H1 (cell line): ENCODE measurements at regions not wholly inside any gene's neighbourhood (a gene's known extent, or its start where the extent isn't known, plus 50 kb on each side); places are given as distances from the start of the nearest gene placed in this dataset.

Experiments used
- CTCF ChIA-PET: fragments of 300-600 bp; sonication (Branson Sonifier 250); formaldehyde crosslinking; loops from one replicate; lab custom pipeline; 2021; ENCODE audit not compliant: partially characterized antibody; lab: Charles Lee
- POLR2A ChIA-PET: fragments of 300-600 bp; sonication (Branson Sonifier 250); formaldehyde crosslinking; loops from one replicate; lab custom pipeline; 2021; ENCODE audit warnings: inconsistent platforms; ENCODE audit not compliant: partially characterized antibody; lab: Charles Lee
- DNase-seq, 2 experiments: peaks; one replicate each; pipeline versions ENCODE4 v3.0.0 to v3.0.0-alpha.2; 2010 to 2022; ENCODE audit warnings: low spot score in 2 of 2, low read depth in 1 of 2, mixed read lengths in 1 of 2
- FAIRE-seq: peaks from 2 replicates; lab custom pipeline; 2011; peaks lifted over from hg19 to GRCh38; lab: Jason Lieb, UNC
- H2AFZ ChIP-seq: 2 replicates; pipeline ENCODE4 v1.8.1; 2012; ENCODE audit warnings: low read length, inconsistent platforms
- H2AK5ac ChIP-seq: 2 replicates; pipeline ENCODE4 v1.6.1; 2013; ENCODE audit warnings: low read depth, low read length
- H2BK120ac ChIP-seq: replicated peaks from 2 replicates; pipeline ENCODE3; 2013; ENCODE audit warnings: low read depth, low read length, inconsistent platforms
- H2BK12ac ChIP-seq: 2 replicates; pipeline ENCODE4 v1.6.1; 2013; ENCODE audit warnings: low read depth, low read length
- H2BK15ac ChIP-seq: 2 replicates; pipeline ENCODE4 v1.6.1; 2013; ENCODE audit warnings: low read length
- H2BK20ac ChIP-seq: 2 replicates; pipeline ENCODE4 v1.6.1; 2013; ENCODE audit warnings: low read length
- H2BK5ac ChIP-seq: 2 replicates; pipeline ENCODE4 v1.6.1; 2013; ENCODE audit warnings: low read depth, low read length
- H3K14ac ChIP-seq: 2 replicates; pipeline ENCODE4 v1.6.1; 2013; ENCODE audit warnings: inconsistent platforms; ENCODE audit not compliant: insufficient read length
- H3K18ac ChIP-seq: 2 replicates; pipeline ENCODE4 v1.6.1; 2013; ENCODE audit warnings: low read length; ENCODE audit errors: extremely low read depth
- H3K23ac ChIP-seq: 2 replicates; pipeline ENCODE4 v1.6.1; 2013; ENCODE audit warnings: inconsistent platforms; ENCODE audit not compliant: insufficient read length
- H3K23me2 ChIP-seq: 2 replicates; pipeline ENCODE4 v1.6.1; 2013; ENCODE audit warnings: low read depth, low read length
- H3K27ac ChIP-seq: 2 replicates; pipeline ENCODE4 v1.6.1; 2011; ENCODE audit warnings: low read depth, low read length, inconsistent platforms
- H3K27me3 ChIP-seq, 4 experiments: replicated peaks in 1 of 4; 1 replicate in 1 of 4; 2 replicates in 3 of 4; pipeline versions ENCODE4 v1.6.1 to v1.8.1; 2011 to 2013; ENCODE audit warnings: low read length in 3 of 4, mild to moderate bottlenecking in 3 of 4, inconsistent platforms in 2 of 4, mixed read lengths in 2 of 4, moderate library complexity in 1 of 4; ENCODE audit not compliant: control insufficient read depth in 3 of 4, insufficient read depth in 3 of 4; ENCODE audit errors: extremely low read depth in 1 of 4
- H3K36me3 ChIP-seq, 4 experiments: 2 replicates each; pipeline versions ENCODE4 v1.6.1 to v1.8.1; 2011 to 2013; ENCODE audit warnings: mild to moderate bottlenecking in 4 of 4, low read length in 3 of 4, moderate library complexity in 2 of 4, control low read depth in 1 of 4, inconsistent platforms in 1 of 4; ENCODE audit not compliant: insufficient read depth in 4 of 4, control insufficient read depth in 2 of 4
- H3K4ac ChIP-seq: replicated peaks from 2 replicates; pipeline ENCODE3; 2013; ENCODE audit warnings: low read length, low read depth, mixed read lengths, inconsistent platforms; ENCODE audit not compliant: insufficient read length
- H3K4me1 ChIP-seq, 4 experiments: replicated peaks in 1 of 4; 1 replicate in 1 of 4; 2 replicates in 3 of 4; pipeline versions ENCODE4 v1.6.1 to v1.8.1; 2011 to 2013; ENCODE audit warnings: low read length in 3 of 4, inconsistent platforms in 2 of 4, mixed read lengths in 1 of 4; ENCODE audit not compliant: insufficient read depth in 4 of 4, control insufficient read depth in 3 of 4
- H3K4me2 ChIP-seq, 2 experiments: 2 replicates each; pipeline versions ENCODE4 v1.6.1 to v1.8.1; 2011 to 2013; ENCODE audit warnings: low read depth in 2 of 2, low read length in 2 of 2, control low read depth in 1 of 2, inconsistent platforms in 1 of 2, mild to moderate bottlenecking in 1 of 2; ENCODE audit not compliant: insufficient read depth in 1 of 2
- H3K4me3 ChIP-seq, 4 experiments: fragments of 200-600, 300-600 bp in 1 of 4; sonication (generic), shearing (Covaris generic), sonication (Bioruptor Twin) in 1 of 4; 2 replicates each; pipeline versions ENCODE4 v1.5.1 to v1.8.1; 2011 to 2016; ENCODE audit warnings: low read length in 4 of 4, low read depth in 3 of 4, control low read depth in 2 of 4, inconsistent platforms in 2 of 4, mild to moderate bottlenecking in 2 of 4, mixed read lengths in 1 of 4, moderate library complexity in 1 of 4; ENCODE audit not compliant: insufficient read depth in 2 of 4; ENCODE audit errors: extremely low read depth in 1 of 4
- H3K56ac ChIP-seq: replicated peaks from 2 replicates; pipeline ENCODE3; 2013; ENCODE audit warnings: low read depth, mild to moderate bottlenecking, mixed read lengths, low read length, inconsistent platforms; ENCODE audit not compliant: insufficient read length
- H3K79me1 ChIP-seq: 2 replicates; pipeline ENCODE4 v1.6.1; 2013; ENCODE audit warnings: low read depth, low read length, control low read depth
- H3K79me2 ChIP-seq, 2 experiments: 2 replicates each; pipeline versions ENCODE4 v1.6.1 to v1.8.1; 2012 to 2013; ENCODE audit warnings: low read length in 2 of 2, mild to moderate bottlenecking in 2 of 2, inconsistent platforms in 1 of 2; ENCODE audit not compliant: insufficient read depth in 2 of 2, control insufficient read depth in 1 of 2
- H3K9ac ChIP-seq, 4 experiments: replicated peaks in 1 of 4; 1 replicate in 1 of 4; 2 replicates in 3 of 4; pipeline versions ENCODE4 v1.6.1 to v1.8.1; 2011 to 2013; ENCODE audit warnings: low read depth in 3 of 4, low read length in 3 of 4, control low read depth in 2 of 4, mild to moderate bottlenecking in 2 of 4, moderate library complexity in 2 of 4, inconsistent platforms in 1 of 4; ENCODE audit errors: extremely low read depth in 1 of 4
- H3K9me3 ChIP-seq, 2 experiments: 2 replicates each; pipeline versions ENCODE4 v1.6.1 to v1.8.1; 2012 to 2013; ENCODE audit warnings: mild to moderate bottlenecking in 2 of 2, moderate library complexity in 2 of 2, control low read depth in 1 of 2, inconsistent platforms in 1 of 2, low read depth in 1 of 2, low read length in 1 of 2, mixed read lengths in 1 of 2; ENCODE audit not compliant: insufficient read depth in 2 of 2
- H4K20me1 ChIP-seq, 2 experiments: replicated peaks in 1 of 2; 2 replicates each; pipeline versions ENCODE3 to v1.8.1; 2011 to 2013; ENCODE audit warnings: inconsistent platforms in 2 of 2, low read length in 2 of 2, mild to moderate bottlenecking in 1 of 2; ENCODE audit not compliant: insufficient read depth in 2 of 2, control insufficient read depth in 1 of 2
- H4K5ac ChIP-seq: 2 replicates; pipeline ENCODE4 v1.6.1; 2013; ENCODE audit warnings: low read length, low read depth, mixed read lengths, inconsistent platforms; ENCODE audit not compliant: insufficient read length
- H4K8ac ChIP-seq: 2 replicates; pipeline ENCODE4 v1.8.0; 2013; ENCODE audit warnings: mild to moderate bottlenecking, moderate library complexity, low read length, inconsistent platforms; ENCODE audit not compliant: insufficient read depth; ENCODE audit errors: extremely low read depth
- H4K91ac ChIP-seq: replicated peaks from 2 replicates; pipeline ENCODE3; 2013; ENCODE audit warnings: low read length, mixed read lengths, inconsistent platforms; ENCODE audit not compliant: insufficient read length
- CHD2 ChIP-seq: IDR thresholded peaks from 2 replicates; pipeline ENCODE4 v1.6.1; 2012; ENCODE audit warnings: low read length, improper control_type of control experiment
- WGBS, 2 experiments: shearing (Covaris generic) in 1 of 2; methylation state at CpG; one replicate each; pipeline versions ENCODE4 v1.1.6 to v1.1.7; 2013 to 2015; ENCODE audit warnings: low lambda C conversion rate in 2 of 2, mixed read lengths in 2 of 2, inconsistent platforms in 1 of 2, low coverage in 1 of 2, missing lambda C conversion rate in 1 of 2; ENCODE audit not compliant: insufficient replicate concordance in 2 of 2, insufficient coverage in 1 of 2, insufficient read length in 1 of 2; ENCODE audit errors: extremely low coverage in 1 of 2, missing lambda C conversion rate in 1 of 2; 5-methylcytosine and 5-hydroxymethylcytosine counted together

DNA sequence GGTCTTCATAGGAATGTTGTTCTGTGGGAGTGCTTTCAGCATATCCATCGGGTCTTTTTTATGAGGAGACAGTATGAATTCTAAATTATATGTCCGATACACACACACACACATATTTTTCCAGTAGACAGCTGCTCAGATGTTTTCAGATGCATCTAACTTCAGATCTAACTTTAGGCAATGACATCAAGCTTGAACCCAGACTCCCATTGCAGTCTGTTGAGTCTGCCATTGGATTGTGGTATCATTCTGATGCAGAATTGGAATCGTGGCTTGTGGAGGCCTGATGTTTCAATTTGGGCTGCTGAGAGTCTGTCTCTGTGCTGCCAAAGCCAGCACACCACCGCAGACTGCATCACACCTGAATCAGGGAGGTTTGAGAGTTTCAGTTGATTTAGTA lies 376.4 kb downstream of the OSTF1 start:
- H3K79me1 ChIP-seq = no peaks in the 10 kb centered on the region

More for the DNA sequence above, 376.4 kb downstream of the OSTF1 start:
- H3K79me2 ChIP-seq = no peaks in the 10 kb centered on the region
- no peaks in the 10 kb centered on the region for H3K23me2 ChIP-seq
- H3K4me1 ChIP-seq = peaks cover 0 to 10% (median 3%) of the 10 kb centered on the region in 4 experiments; a peak in 3 of 7 replicates
- no peak overlapping the region for H3K56ac ChIP-seq
- ChIA-PET POLR2A (no interaction called here), CTCF (interaction anchor here (1.9 kb wide), 1 partner anchor 199 kb away, joined by 5 read pairs; no protein-coding TSS in a partner anchor)
- no peak overlapping the region for H3K18ac ChIP-seq
- no peaks in the 10 kb centered on the region for H3K27me3 ChIP-seq
- no peak for DNase-seq
- peak overlapping the region; percentile 49 for H4K91ac ChIP-seq
- no peak overlapping the region for H2AFZ ChIP-seq
- H4K5ac ChIP-seq = peak overlapping the region; percentile 25
- H2BK5ac ChIP-seq = no peak overlapping the region
- H2BK15ac ChIP-seq = no peak overlapping the region
- H3K36me3 ChIP-seq = no peaks in the 10 kb centered on the region
- no peaks in the 10 kb centered on the region for H3K9me3 ChIP-seq
- no peak for FAIRE-seq
- H3K27ac ChIP-seq = no peak overlapping the region
- H3K4ac ChIP-seq = no peak overlapping the region
- peak overlapping the region; percentile 85; the same call in 1 of the 2 replicates for H4K8ac ChIP-seq
- no peak overlapping the region for H3K4me3 ChIP-seq
- no peak overlapping the region for H3K14ac ChIP-seq
- TF ChIP-seq CHD2 = no peak
- H2BK20ac ChIP-seq = no peak overlapping the region
- H3K23ac ChIP-seq = no peak overlapping the region
- no peak overlapping the region for H3K9ac ChIP-seq
- no peak overlapping the region for H2AK5ac ChIP-seq
- H3K4me2 ChIP-seq = no peak overlapping the region
- 96% methylated on average over 4 of the region's 4 CpGs; no CpG with 5 or more reads in 1 of the 2 experiments for WGBS, 2 experiments
- no peak overlapping the region for H2BK120ac ChIP-seq
- H4K20me1 ChIP-seq = no peaks in the 10 kb centered on the region
- H2BK12ac ChIP-seq = peak overlapping the region; percentile 7; the same call in 1 of the 2 replicates
